Activated CD4-positive, alpha-beta T cell treated with anti-CD3 and anti-CD28 coated beads, Interleukin-2, amount 50 U/mL, for 24 hours (primary cell): ENCODE measurements at regions not wholly inside any gene's neighbourhood (a gene's known extent, or its start where the extent isn't known, plus 50 kb on each side); places are given as distances from the start of the nearest gene placed in this dataset.

Source experiments
- DNase-seq, 2 donors: peaks; one replicate each; pipeline ENCODE4 v3.0.0-alpha.2; 2020; ENCODE audit warnings: low read depth in 1 of 2, low spot score in 1 of 2

- no peak for DNase-seq
Observed at GRCh38 chr2:144712550-144712940, 192.6 kb upstream of the ZEB2 start.

- DNase-seq: no peak
Observed at GRCh38 chr2:144711630-144712549, 192.0 kb upstream of the ZEB2 start.

- DNase-seq: no peak
Observed at GRCh38 chr2:144711084-144711483, 191.2 kb upstream of the ZEB2 start.

- DNase-seq: no peak
Observed at GRCh38 chr2:144708626-144709025, 188.7 kb upstream of the ZEB2 start.

GRCh38 chr2:144707736-144708326 is 187.9 kb upstream of the ZEB2 start:
- DNase-seq: no peak

GRCh38 chr2:144706647-144707046 is 186.7 kb upstream of the ZEB2 start:
- no peak for DNase-seq

GRCh38 chr2:144705328-144706245 is 185.7 kb upstream of the ZEB2 start:
- DNase-seq: no peak

- no peak for DNase-seq
Observed at GRCh38 chr2:144704709-144705095, 184.8 kb upstream of the ZEB2 start.

GRCh38 chr2:144703852-144704708 is 184.2 kb upstream of the ZEB2 start:
- DNase-seq: no peak

- DNase-seq: no peak
Observed at GRCh38 chr2:144702051-144702450, 182.1 kb upstream of the ZEB2 start.

- DNase-seq: no peak
Observed at GRCh38 chr2:144701259-144701658, 181.3 kb upstream of the ZEB2 start.

- DNase-seq: no peak
Observed at GRCh38 chr2:144698156-144698555, 178.2 kb upstream of the ZEB2 start.

GRCh38 chr2:144695657-144696056 is 175.7 kb upstream of the ZEB2 start:
- no peak for DNase-seq

- DNase-seq: no peak
Observed at GRCh38 chr2:144694456-144694855, 174.5 kb upstream of the ZEB2 start.

- no peak for DNase-seq
Observed at GRCh38 chr2:144693179-144693578, 173.3 kb upstream of the ZEB2 start.

GRCh38 chr2:144692661-144693060 is 172.7 kb upstream of the ZEB2 start:
- no peak for DNase-seq

- DNase-seq: no peak
Observed at GRCh38 chr2:144690771-144691170, 170.9 kb upstream of the ZEB2 start.

- no peak for DNase-seq
Observed at GRCh38 chr2:144686518-144687215, 166.7 kb upstream of the ZEB2 start.

- no peak for DNase-seq
Observed at GRCh38 chr2:144683966-144684365, 164.0 kb upstream of the ZEB2 start.

- DNase-seq: no peak
Observed at GRCh38 chr2:144683107-144683753, 163.3 kb upstream of the ZEB2 start.
